Activated T-helper 9 cell treated with anti-CD3 and anti-CD28 coated beads, Interleukin-2, amount 50 U/mL, for 16 hours (primary cell): ENCODE measurements at regions not wholly inside any gene's neighbourhood (a gene's known extent, or its start where the extent isn't known, plus 50 kb on each side); places are given as distances from the start of the nearest gene placed in this dataset.
A peak's percentile ranks its signal among the peaks of the same experiment; 100 is the strongest.

Source experiments
- DNase-seq: peaks from one replicate; pipeline ENCODE4 v3.0.0-alpha.2; 2020; ENCODE audit warnings: low read depth

DNA sequence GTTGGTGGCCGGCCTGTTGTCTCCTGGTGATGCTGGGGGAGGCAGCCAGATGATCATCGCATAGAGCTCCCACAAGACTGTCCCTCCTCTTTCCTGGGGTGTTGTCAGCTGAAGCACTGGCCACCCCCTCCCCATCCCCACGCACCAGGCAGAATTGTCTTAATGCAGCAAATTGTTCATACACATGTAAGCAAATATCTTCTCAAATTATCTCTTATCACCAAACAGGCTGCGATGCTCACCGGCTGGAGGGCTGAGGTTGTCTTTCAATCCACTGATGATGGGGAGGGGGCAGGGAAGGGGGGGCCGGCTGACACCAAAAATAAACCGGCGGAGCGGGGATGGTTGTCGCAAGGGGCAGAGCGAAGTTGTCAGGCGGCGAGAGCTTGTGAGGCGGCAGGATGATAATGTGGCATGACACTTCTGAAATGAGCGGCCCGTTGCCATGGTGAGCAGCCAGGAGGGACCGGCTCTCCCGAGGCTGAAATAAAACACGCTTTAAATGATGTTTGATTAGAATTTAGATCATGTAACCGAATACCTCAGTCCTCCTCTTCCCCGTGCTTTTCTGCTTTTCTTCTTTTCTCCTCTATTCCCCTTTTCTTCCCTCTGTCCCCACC is 59.8 kb downstream of the MRM1 start:
- DNase-seq, result no peak

DNA sequence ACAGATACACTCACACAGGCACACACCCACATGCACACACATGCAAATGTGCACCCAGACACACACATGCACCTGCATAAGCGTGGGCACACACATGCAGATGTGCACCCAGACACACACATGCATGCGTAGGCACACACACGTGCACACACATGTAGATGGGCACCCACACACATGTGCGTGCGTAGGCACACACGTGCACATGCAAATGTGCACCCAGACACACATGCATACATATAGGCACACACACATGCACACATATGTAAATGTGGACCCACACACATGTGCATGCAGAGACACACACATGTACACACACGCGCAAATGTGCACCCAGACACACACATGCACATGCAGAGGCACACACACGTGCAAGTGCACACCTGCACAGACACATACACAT is 60.3 kb downstream of the MRM1 start:
- no peak for DNase-seq

DNA sequence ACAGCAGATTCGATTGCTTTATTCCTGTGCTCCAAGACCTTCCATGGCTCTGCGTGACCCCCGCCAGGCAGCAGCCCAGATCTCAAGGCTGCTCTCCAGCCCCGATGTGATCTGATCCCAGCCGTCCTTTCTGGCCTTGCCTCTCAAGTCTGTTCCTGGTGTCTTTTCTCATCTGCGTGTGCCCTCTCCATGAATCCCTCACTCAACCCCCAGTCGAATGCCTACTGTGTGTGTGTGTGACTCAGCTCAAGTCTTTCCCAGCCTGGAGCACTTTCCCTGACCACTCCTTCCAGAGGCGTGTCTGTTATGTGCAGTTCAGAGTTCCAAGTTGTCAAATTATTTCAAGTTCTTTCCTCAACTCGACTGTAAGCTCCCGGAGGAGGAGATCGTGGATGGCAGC is 64.0 kb downstream of the MRM1 start:
- DNase-seq, result no peak

DNA sequence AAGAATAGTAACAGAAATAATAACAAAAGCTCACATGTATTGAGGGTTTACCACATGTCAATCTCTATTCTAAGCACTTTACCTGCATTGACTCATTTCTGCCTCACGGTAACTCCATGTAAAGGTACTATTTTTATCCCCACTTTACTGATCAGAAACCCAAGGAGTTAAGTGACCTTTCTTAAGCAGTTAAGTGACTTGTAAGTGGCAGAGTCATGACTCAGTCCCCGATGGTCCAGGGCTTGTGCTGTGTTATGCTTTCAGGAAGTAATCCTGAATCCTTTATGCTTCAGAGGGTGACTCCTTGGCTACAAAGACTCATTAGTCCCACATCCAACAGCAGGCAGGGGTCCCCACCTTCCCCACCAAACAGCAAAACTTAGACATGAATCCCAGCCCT is 66.5 kb downstream of the MRM1 start:
- no peak for DNase-seq

DNA sequence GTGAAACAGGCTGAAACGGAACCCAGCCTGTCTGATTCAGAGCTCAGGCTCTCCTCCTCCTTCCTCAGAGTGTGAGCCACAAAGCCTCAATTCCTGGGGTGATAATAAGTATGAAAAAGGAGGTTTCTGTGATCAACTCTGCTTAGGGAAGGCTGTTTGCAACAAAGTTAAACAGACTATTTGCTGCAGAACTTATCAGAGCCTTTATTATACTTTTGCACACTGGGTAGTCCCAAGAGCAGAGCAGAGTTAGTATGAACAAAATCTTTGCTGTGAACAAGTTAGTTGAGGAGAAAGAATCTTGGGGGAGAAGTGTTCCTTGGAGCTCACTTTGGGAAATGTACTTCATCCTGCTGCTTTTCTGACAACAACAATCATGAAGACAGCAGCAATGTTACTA is 67.4 kb downstream of the MRM1 start:
- no peak for DNase-seq

DNA sequence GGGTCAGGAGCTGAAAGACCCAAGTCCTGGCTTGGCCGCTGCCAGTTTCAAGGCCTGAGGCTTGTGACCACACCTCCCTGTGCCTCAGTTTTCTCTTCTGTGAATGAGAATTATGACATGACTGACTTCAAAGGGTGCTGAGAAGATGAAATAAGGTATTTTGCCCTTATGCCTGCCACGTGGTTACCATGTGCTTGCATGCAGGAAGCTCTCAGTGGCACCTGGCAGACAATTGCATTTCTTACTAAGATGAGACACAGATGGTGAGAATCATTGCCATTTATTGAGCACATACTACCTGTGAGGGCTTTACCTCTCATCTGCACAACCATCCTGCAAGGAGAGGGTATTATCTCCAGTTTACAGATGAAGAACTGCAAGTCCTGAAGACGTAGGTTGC is 69.8 kb downstream of the MRM1 start:
- DNase-seq, result no peak

DNA sequence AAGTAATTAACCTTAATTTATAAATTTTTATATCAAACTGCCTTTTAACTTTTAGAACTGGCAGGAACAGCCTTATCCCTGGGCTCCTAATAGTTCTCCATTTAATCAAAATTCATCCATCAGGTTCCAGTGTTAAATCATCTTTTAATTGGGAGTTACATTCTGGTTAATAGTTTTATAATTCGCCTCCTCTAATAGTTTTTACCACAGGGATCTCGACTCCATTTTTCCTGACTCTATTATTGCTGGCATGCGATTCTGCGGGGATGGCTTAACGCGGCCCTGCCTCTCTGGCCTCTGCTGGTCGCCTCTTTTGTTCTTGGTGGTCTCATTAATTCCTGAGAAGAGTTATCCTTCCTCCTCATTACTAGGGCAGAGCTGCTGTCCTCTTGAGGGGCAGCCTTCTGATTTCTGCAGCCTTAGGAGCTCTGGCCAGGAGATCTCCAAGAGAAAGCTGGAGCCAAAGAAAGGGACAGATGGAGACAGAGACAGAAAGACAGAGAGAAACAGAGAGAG is 71.1 kb downstream of the MRM1 start:
- DNase-seq, result no peak

DNA sequence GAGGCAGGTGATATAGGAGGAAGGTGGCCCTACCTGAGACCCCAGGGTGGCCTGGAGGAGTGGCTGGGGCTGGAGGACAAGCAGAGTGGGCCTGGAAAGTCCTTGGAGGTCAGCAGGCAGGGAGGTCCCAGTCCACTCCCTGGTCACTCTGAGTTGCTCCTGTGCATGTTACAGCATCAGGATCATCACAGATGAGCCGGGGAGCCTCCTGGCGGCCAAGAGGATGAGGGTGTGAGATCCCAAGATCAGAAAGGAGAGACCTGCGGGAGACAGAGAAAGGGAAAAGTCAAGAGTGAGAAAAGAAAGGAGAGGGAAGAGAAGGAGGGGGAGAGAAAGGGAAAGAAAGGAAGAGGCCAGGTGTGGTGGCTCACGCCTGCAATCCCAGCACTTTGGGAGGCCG is 71.7 kb downstream of the MRM1 start:
- no peak for DNase-seq

DNA sequence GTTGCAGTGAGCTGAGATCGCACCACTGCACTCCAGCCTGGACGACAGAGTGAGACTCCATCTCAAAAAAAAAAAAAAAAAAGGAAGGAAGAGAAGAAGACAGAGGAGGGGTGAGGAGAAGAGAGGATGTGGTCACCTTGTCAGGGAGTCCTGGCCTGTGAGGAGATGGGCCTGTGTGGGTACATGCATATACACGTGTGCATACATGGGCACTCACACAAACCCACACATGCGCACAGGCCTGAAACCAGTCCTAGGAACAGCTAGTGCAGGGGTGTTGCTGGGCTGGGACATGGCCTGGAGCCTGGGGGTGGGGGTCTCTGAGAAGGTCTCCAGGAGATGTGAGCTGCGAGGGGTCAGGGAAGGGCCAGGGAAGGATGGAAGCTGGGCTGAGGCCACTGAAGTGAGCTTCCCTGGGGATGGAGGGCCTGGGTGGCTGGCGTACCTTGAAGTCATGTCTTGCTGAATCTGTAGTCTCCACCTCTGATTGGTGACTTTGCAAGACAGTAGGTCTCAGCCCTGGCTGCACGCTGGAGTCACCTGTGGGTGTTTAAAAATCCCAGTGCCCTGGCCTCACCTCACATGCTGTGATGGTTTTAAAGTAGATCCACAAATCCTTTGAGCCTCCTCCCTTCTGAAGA is 72.4 kb downstream of the MRM1 start:
- DNase-seq, result no peak

DNA sequence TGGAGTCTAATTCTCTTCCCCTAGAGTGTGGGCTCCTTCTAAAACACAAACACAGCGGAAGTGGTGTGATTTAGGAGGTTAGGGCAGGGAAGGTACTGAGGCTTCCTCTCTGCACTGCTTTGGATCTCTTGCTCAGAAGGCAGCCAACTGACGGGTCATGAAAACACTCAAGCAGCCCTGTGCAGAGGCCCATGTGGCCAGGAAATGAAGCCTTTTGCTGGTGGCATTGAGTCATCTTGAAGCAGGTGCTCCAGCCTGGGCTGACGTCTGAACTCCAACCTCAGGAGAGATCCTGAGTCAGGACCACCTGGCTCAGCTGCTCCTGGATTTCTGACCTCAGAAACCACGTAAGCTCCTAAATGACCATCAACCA is 72.9 kb downstream of the MRM1 start:
- DNase-seq, result peak; percentile 20

DNA sequence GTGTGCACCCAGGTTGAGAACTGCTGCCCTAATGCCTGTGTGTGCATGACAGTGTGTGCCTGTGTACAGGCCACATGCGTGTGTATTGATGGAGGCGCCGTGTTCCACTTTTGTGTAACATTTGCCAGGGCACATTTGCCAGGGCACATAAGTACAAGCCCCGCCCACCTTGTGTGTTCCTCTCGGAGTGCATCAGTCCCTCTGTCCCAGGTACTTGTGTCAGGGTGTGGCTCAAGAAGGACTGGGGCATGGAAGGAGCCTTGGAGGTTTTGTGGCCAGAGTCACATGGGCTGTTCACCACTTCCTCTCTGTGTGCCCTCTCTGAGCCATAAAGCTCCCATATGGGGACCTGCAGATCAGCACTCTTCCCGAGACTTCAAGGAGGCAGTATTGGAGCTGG is 73.9 kb downstream of the MRM1 start:
- no peak for DNase-seq

DNA sequence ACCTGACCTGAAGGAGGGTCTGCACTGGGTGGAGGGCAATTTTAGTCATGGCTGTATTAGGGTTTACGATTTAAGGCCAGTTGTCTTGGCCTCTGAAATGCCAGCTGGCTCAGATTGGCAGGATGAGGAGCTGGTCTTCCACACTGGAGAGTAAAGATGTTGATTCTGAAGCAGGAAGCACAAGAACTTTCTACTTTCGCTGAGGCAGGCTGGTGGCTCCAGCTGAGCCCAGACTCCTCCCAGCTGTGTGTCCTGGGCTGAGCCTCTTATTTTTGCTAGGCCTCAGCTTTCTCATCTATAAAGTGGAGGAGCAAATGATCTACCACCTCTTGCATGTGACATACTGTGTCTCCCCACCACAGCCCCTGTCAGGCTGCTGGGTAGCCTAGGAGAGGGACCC is 74.4 kb downstream of the MRM1 start:
- no peak for DNase-seq

DNA sequence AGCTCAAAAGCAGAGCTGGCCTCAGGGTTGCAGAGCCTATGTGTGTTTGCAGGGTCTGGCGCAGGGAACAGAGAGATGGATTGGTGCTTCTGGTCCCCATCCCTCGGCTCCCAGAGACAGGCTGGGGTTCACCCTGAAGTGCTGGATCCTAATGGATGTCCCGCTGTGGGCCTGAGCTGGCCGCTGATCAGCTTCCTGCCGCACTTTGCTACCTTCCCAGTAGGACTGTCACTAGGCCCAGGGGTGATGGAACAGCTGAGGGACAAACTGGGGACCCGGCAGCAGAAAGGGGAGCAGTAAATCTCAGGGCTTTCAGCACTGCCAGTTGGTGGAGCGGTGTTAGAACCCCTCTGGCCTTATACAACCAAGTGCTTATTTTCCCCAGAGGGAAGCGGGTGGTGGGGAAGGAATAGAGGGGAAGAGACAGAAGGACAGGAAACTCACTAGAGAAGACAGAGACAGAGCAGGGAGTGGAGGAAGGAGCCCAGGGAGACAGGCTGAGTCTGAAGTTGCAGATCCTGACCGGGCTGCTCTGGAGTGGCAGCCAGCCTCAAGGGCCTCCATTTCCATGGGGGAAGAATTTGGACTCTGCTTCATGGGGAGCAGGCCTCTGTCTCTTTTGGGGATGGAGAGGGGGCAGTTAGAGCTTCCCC is 78.6 kb downstream of the MRM1 start:
- no peak for DNase-seq

DNA sequence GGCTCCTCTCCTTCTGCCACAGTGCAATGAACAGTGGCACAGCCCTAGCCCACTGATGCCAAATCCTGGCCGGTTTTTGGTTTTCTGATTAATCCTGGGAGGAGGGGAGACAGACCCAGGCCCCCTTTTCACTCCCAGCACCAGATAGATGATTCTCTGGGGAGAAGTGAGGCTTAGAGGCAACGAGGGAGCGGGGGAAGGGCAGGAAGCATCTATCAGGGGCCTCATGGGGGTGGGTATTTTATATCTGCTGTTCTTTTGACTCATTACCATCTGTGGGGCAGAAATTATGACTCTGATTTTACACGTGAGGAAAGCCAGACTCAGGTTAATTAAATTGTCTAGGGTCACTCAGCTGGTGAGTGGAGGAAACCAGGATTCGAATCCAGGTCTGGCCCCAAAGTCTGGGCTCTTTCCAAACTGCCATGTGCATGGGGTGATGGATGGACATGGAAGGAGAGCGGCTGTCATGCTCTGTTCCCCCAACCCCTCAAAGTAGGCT is 79.4 kb downstream of the MRM1 start:
- DNase-seq, result no peak

DNA sequence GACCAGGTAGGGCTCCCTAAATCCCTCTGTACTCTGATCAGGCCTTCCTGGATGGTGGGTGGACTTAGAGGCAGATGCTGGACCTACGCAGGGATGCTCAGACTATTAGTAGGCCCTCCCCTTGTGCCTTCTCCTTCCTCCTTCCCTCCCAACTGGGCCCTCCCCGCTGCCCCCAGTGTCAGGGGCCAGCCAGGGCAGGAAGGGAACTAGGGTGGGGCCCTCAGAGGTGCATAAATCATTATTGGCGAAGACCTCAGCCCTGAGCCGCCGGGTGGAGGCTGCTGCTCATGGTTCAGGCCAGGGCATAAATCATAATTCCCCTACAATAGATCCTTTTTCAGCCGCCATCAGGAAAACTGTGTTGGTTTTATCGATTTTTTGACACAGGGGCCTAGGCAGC is 81.4 kb downstream of the MRM1 start:
- no peak for DNase-seq

DNA sequence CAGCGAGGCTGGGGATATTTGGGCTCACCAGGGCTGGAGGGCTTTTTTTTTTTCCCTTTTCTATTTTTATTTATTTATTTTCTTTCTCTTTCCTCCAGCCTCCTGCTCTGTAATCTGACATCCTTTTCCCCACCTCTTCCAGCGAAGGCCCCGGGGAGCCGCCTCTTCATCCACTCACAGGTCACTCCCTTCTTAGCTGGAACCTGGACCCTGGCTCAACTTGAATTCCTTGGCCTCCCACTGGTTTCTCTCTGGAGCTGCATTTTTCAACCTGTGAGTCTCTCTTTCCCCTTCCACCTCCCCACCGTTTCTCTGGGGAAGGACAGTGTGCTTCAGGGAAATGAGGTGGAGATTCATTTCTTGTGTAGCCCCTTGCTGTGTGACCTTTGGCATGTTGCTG is 82.0 kb downstream of the MRM1 start:
- no peak for DNase-seq

DNA sequence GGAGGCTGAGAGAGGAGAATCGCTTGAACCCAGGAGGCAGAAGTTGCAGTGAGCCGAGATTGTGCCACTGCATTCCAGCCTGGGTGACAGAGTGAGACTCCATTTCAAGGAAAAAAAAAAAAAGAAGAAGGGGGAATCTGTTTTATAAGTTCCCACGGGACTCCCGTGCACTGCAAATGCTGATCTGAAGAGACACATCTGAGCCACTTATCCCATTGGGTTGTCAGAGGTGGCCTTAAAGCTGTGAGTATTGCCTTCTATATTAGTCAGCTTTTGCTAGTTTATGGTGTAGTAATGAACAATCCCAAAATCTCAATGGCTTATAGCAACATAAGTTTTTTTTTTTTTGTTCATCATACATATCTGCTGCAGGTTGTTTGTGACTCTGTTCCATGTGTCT is 82.8 kb downstream of the MRM1 start:
- DNase-seq, result no peak

DNA sequence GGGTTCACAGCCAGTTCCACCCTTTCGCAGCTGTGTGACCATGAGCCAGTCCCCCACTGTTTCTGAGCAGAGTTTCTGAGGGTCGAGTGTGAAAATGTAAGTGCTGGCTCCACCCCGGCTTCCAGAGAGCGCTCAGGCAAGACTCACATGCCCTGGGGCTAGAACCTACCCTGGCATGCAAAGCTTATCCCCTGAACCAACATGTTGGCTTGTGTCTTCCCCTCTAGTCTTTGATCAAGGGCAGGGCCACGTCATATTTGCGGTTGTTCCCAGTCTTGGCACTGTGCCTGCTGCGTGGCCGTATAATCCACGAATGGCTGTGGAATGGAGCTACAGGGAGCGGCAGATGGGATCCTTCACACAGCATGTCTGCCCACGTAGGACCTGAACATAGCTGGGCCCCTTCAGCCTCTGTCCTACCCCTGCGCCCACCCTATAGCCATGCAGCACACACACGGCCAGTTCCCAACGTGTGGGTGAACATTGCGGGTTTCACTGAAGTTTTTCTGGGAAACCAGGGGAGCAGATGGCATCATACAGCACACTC is 84.8 kb downstream of the MRM1 start:
- no peak for DNase-seq

DNA sequence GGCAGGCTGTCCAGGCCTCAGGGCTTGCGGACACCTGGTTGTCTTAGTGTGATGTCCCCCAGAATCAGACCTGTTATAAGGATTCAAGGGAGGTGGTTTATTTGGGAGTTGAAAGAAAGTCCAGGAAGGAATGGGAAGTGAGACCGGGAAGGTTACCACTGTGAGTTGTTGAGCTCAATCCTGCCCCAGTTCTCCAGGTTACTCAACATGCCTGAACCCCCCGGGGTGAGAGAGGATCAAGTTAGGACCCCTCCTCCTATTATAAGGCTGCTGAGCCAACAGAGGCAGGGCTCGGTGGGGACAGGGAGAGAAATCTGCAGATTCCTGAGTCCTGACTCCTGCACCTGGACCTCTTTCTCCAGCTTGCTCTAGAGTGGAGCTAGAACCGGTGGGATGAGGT is 86.4 kb downstream of the MRM1 start:
- DNase-seq, result no peak

DNA sequence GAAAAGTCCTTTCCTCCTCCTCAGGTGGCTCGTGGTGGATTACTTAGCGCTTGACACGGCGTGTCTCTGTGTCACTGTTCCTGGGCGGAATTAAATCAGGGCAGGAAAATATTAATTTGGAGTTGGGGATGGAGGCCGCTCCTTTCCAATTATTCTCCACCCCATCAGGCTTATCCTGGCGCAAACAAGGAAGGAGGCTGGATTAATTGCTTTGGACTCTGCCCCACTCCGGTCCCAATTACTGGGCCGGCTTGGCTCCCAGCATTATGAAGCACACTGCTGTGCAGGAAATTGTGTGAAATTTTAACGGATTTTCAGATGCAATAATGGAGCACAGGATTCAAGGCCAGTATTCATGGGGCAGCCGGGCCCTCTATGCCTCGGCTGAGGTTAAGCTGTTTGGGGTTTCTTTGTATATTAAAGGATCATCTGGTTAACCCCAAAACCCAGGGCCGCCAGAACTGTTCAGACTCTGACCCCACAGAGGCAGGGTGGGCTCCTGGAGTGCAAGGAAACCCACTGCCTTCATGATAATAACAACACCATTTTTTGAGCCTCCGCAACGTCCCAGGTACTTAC is 87.8 kb downstream of the MRM1 start:
- no peak for DNase-seq

DNA sequence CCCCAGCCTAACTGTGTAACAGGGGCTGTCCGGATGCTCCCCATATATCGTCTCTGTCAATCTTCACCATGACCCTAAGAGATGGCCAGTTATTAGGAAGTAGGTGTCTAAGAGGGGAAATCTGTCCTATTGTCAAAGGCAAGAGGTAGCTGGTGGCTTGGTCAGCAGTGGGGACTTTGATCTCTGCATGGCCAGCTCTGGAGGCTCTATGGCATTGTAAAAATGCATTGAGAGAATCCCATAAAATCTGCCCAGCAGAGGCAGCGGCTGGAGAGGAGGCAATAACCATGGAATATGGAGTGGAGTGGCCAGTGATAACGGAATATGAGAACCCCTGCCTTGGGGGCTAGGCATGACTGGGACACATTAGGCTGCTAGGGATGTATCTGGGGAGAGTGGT is 88.8 kb downstream of the MRM1 start:
- DNase-seq, result no peak

DNA sequence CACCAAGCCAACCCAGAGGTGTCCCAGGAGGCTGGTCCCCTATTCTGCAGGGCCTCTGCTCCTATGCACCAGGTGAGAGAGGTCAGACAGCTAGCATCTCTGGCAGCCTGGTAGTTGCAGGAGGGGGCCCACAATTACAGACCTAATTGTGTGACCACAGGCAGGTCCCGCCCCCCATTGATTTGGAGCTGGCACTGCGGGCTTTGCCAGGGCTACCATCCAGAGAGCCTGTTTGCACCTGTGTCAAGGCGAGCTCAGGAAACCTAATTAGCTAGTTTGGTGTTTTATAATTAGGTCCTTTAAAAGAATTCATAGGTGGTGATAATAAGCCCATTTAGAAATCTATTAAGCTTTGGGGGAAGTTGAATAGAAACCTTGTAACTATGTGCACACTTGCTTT is 90.2 kb downstream of the MRM1 start:
- DNase-seq, result no peak

DNA sequence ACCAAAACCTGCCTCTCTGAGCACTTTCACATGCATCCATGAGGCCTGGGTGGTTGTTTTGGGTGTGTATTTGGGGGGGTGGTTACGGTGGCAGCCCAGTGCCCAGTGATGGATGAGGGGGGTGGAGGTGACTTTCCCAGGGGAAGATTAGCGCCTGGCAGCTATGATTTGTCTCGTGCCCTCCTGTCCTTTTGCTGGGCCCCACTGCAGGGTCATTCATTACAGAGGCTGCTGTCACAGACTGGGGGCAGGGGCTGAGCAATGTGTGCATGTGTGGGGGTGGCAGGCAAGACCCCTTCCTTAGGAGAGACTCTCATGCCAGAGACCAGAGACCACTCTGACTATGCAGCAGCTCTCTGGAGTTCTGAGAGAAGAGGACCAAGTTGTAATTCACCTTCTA is 93.7 kb downstream of the MRM1 start:
- DNase-seq, result no peak
